ENCODE measurements at regions not wholly inside any gene's neighbourhood (a gene's known extent, or its start where the extent isn't known, plus 50 kb on each side); places are given as distances from the start of the nearest gene placed in this dataset.

- no peak for DNase-seq
- no peaks in the 10 kb centered on the region for H3K27me3 ChIP-seq
- no peaks in the 10 kb centered on the region for H3K4me1 ChIP-seq
- no peaks in the 10 kb centered on the region for H3K36me3 ChIP-seq
- no peak overlapping the region for H3K4me3 ChIP-seq
- intact Hi-C loops (cut with DNase I), result no loop called here
- H3K9me3 ChIP-seq, result no peaks in the 10 kb centered on the region
- H3K27ac ChIP-seq, result no peak overlapping the region
- 83 to 89% methylated on average over 1 of the region's 1 CpG for WGBS, 2 donors
- no peak for TF ChIP-seq EP300 (IDR thresholded peaks at IDR 0.05)
- no peak for TF ChIP-seq POLR2A (IDR thresholded peaks at IDR 0.05)
- TF ChIP-seq CTCF (IDR thresholded peaks at IDR 0.05), result no peak
- TF ChIP-seq POLR2AphosphoS5 (IDR thresholded peaks at IDR 0.05), result no peak
Observed at GRCh38 chr18:56021809-56022195, 433.8 kb upstream of the TCF4 start.

- no peak for DNase-seq
- TF ChIP-seq CTCF (IDR thresholded peaks at IDR 0.05) (no peak), EP300 (IDR thresholded peaks at IDR 0.05) (no peak), POLR2AphosphoS5 (IDR thresholded peaks at IDR 0.05) (no peak), POLR2A (IDR thresholded peaks at IDR 0.05) (no peak)
Observed at GRCh38 chr18:56021136-56021808, 433.3 kb upstream of the TCF4 start.

GRCh38 chr18:56019908-56020307, 431.9 kb upstream of the TCF4 start:
- Histone ChIP-seq H3K27ac (no peak overlapping the region), H3K36me3 (no peaks in the 10 kb centered on the region), H3K9me3 (no peaks in the 10 kb centered on the region), H3K4me1 (no peaks in the 10 kb centered on the region), H3K4me3 (no peak overlapping the region), H3K27me3 (no peaks in the 10 kb centered on the region)
- WGBS, 2 donors, result 67 to 74% methylated on average over 5 of the region's 5 CpGs
- no peak for DNase-seq
- intact Hi-C loops (cut with DNase I), result no loop called here
- TF ChIP-seq CTCF (IDR thresholded peaks at IDR 0.05) (no peak), POLR2AphosphoS5 (IDR thresholded peaks at IDR 0.05) (no peak), POLR2A (IDR thresholded peaks at IDR 0.05) (no peak), EP300 (IDR thresholded peaks at IDR 0.05) (no peak)

More at GRCh38 chr18:56021136-56021808, 433.3 kb upstream of the TCF4 start:
- intact Hi-C loops (cut with DNase I), result no loop called here
- no peaks in the 10 kb centered on the region for H3K36me3 ChIP-seq
- no peak overlapping the region for H3K4me3 ChIP-seq
- no peaks in the 10 kb centered on the region for H3K27me3 ChIP-seq
- no peaks in the 10 kb centered on the region for H3K9me3 ChIP-seq
- H3K27ac ChIP-seq, result no peak overlapping the region
- WGBS, 2 donors, result 84 to 88% methylated on average over 1 of the region's 1 CpG
- no peaks in the 10 kb centered on the region for H3K4me1 ChIP-seq

GRCh38 chr18:56019156-56019555, 431.2 kb upstream of the TCF4 start:
- Histone ChIP-seq H3K27me3 (no peaks in the 10 kb centered on the region), H3K4me3 (no peak overlapping the region), H3K36me3 (no peaks in the 10 kb centered on the region), H3K27ac (no peak overlapping the region), H3K4me1 (no peaks in the 10 kb centered on the region), H3K9me3 (no peaks in the 10 kb centered on the region)
- intact Hi-C loops (cut with DNase I), result no loop called here
- DNase-seq, result no peak
- 52% methylated on average over 2 of the region's 2 CpGs for WGBS, 2 donors
- TF ChIP-seq POLR2AphosphoS5 (IDR thresholded peaks at IDR 0.05) (no peak), POLR2A (IDR thresholded peaks at IDR 0.05) (no peak), EP300 (IDR thresholded peaks at IDR 0.05) (no peak), CTCF (IDR thresholded peaks at IDR 0.05) (no peak)

GRCh38 chr18:56009411-56009810, 421.4 kb upstream of the TCF4 start:
- no peaks in the 10 kb centered on the region for H3K27me3 ChIP-seq
- no peaks in the 10 kb centered on the region for H3K4me1 ChIP-seq
- H3K9me3 ChIP-seq, result peaks cover 0 to 4% (median 0%) of the 10 kb centered on the region in 4 donors
- H3K4me3 ChIP-seq, result no peak overlapping the region
- no peak overlapping the region for H3K27ac ChIP-seq
- WGBS, 2 donors, result 73 to 88% methylated on average over 1 of the region's 1 CpG
- no peak for DNase-seq
- no peak for TF ChIP-seq POLR2A (IDR thresholded peaks at IDR 0.05)
- TF ChIP-seq POLR2AphosphoS5 (IDR thresholded peaks at IDR 0.05), result no peak
- intact Hi-C loops (cut with DNase I), result no loop called here
- no peaks in the 10 kb centered on the region for H3K36me3 ChIP-seq

Data from sigmoid colon (tissue), 6 donors.